ENCODE measurements at regions not wholly inside any gene's neighbourhood (a gene's known extent, or its start where the extent isn't known, plus 50 kb on each side); places are given as distances from the start of the nearest gene placed in this dataset.

GRCh38 chr7:81068-81925, 111.1 kb upstream of the FAM20C start:
- no peak overlapping the region for H3K27ac Mint-ChIP-seq (ENCODE audit: unreplicated experiment)
- H3K4me3 Mint-ChIP-seq (ENCODE audit: unreplicated experiment) = no peak overlapping the region

GRCh38 chr7:81926-82756, 110.2 kb upstream of the FAM20C start:
- H3K27ac Mint-ChIP-seq (ENCODE audit: unreplicated experiment) = no peak overlapping the region
- peaks cover 8% of the 10 kb centered on the region for H3K36me3 Mint-ChIP-seq (ENCODE audit: low read depth, unreplicated experiment)
- no peaks in the 10 kb centered on the region for H3K9me3 Mint-ChIP-seq (ENCODE audit: unreplicated experiment)
- peaks cover 21% of the 10 kb centered on the region for H3K27me3 Mint-ChIP-seq (ENCODE audit: unreplicated experiment)
- H3K4me3 Mint-ChIP-seq (ENCODE audit: unreplicated experiment) = no peak overlapping the region
- H3K4me1 Mint-ChIP-seq (ENCODE audit: unreplicated experiment) = no peaks in the 10 kb centered on the region
- no peak for DNase-seq (ENCODE audit: low spot score)
- TF ChIP-seq CTCF (IDR thresholded peaks at IDR 0.05; ENCODE audit: unreplicated experiment) = no peak

More at GRCh38 chr7:81068-81925, 111.1 kb upstream of the FAM20C start:
- no peaks in the 10 kb centered on the region for H3K4me1 Mint-ChIP-seq (ENCODE audit: unreplicated experiment)
- no peak for TF ChIP-seq CTCF (IDR thresholded peaks at IDR 0.05; ENCODE audit: unreplicated experiment)
- DNase-seq (ENCODE audit: low spot score) = no peak
- H3K36me3 Mint-ChIP-seq (ENCODE audit: low read depth, unreplicated experiment) = peaks cover 8% of the 10 kb centered on the region
- no peaks in the 10 kb centered on the region for H3K9me3 Mint-ChIP-seq (ENCODE audit: unreplicated experiment)
- peaks cover 19% of the 10 kb centered on the region for H3K27me3 Mint-ChIP-seq (ENCODE audit: unreplicated experiment)

GRCh38 chr7:82757-83155, 109.6 kb upstream of the FAM20C start:
- no peaks in the 10 kb centered on the region for H3K9me3 Mint-ChIP-seq (ENCODE audit: unreplicated experiment)
- no peak for DNase-seq (ENCODE audit: low spot score)
- H3K27ac Mint-ChIP-seq (ENCODE audit: unreplicated experiment) = no peak overlapping the region
- H3K4me3 Mint-ChIP-seq (ENCODE audit: unreplicated experiment) = no peak overlapping the region
- no peaks in the 10 kb centered on the region for H3K4me1 Mint-ChIP-seq (ENCODE audit: unreplicated experiment)
- H3K27me3 Mint-ChIP-seq (ENCODE audit: unreplicated experiment) = peaks cover 21% of the 10 kb centered on the region
- no peak for TF ChIP-seq CTCF (IDR thresholded peaks at IDR 0.05; ENCODE audit: unreplicated experiment)
- peaks cover 8% of the 10 kb centered on the region for H3K36me3 Mint-ChIP-seq (ENCODE audit: low read depth, unreplicated experiment)

- no peak overlapping the region for H3K27ac Mint-ChIP-seq (ENCODE audit: unreplicated experiment)
- H3K9me3 Mint-ChIP-seq (ENCODE audit: unreplicated experiment) = no peaks in the 10 kb centered on the region
- TF ChIP-seq CTCF (IDR thresholded peaks at IDR 0.05; ENCODE audit: unreplicated experiment) = no peak
- no peaks in the 10 kb centered on the region for H3K4me1 Mint-ChIP-seq (ENCODE audit: unreplicated experiment)
- H3K4me3 Mint-ChIP-seq (ENCODE audit: unreplicated experiment) = no peak overlapping the region
- peaks cover 21% of the 10 kb centered on the region for H3K27me3 Mint-ChIP-seq (ENCODE audit: unreplicated experiment)
- DNase-seq (ENCODE audit: low spot score) = no peak
- peaks cover 8% of the 10 kb centered on the region for H3K36me3 Mint-ChIP-seq (ENCODE audit: low read depth, unreplicated experiment)
Observed at GRCh38 chr7:83441-83840, 108.9 kb upstream of the FAM20C start.

Data from endothelial cell (in vitro differentiated cells).